AG04450 (cell line): ENCODE measurements at regions not wholly inside any gene's neighbourhood (a gene's known extent, or its start where the extent isn't known, plus 50 kb on each side); places are given as distances from the start of the nearest gene placed in this dataset.

Source experiments
- CTCF ChIA-PET: fragments of 300-600, 350-600 bp; formaldehyde crosslinking; extraction: SDS; loops from one replicate; lab custom pipeline; 2022; ENCODE audit warnings: antibody characterized with exemption, inconsistent platforms; lab: Charles Lee
- POLR2A ChIA-PET: fragments of 350-600 bp; formaldehyde crosslinking; extraction: SDS; loops from one replicate; lab custom pipeline; 2021; ENCODE audit warnings: antibody characterized with exemption, inconsistent platforms; lab: Yijun Ruan, JAX
- DNase-seq: peaks from one replicate; pipeline ENCODE4 v3.0.0-alpha.2; 2011; ENCODE audit warnings: low read depth, low spot score
- H3K27ac ChIP-seq: one replicate; pipeline ENCODE4 v1.5.1; 2012; ENCODE audit warnings: low read depth, low read length, control low read depth
- H3K27me3 ChIP-seq: one replicate; pipeline ENCODE4 v1.6.0; 2012; ENCODE audit warnings: low read length; ENCODE audit not compliant: control insufficient read depth, insufficient read depth
- H3K4me3 ChIP-seq: 2 replicates; pipeline ENCODE4 v1.5.1; 2011; ENCODE audit warnings: mild to moderate bottlenecking, low read depth, low read length, control low read depth
- H3K9me3 ChIP-seq: 2 replicates; pipeline ENCODE4 v1.5.1; 2012; ENCODE audit warnings: low read length; ENCODE audit not compliant: control insufficient read depth, insufficient read depth
- TF ChIP-seq, protein P1 (sequence below): IDR thresholded peaks from 2 replicates; pipeline ENCODE4 v1.5.1; 2011; ENCODE audit warnings: low read depth, low read length, control low read depth, inconsistent platforms

GRCh38 chr4:147360301-147360700 is 120.6 kb upstream of the EDNRA start:
- DNase-seq: peak; percentile 65
- Histone ChIP-seq H3K4me3 (no peak overlapping the region), H3K27me3 (no peaks in the 10 kb centered on the region), H3K27ac (peak overlapping the region; percentile 74), H3K9me3 (no peaks in the 10 kb centered on the region)
- ChIA-PET CTCF (interaction anchor here (1.1 to 2.0 kb wide), 3 partner anchors 12 to 249 kb away, joined by 4 to 17 read pairs (median 7); no protein-coding TSS in a partner anchor), POLR2A (interaction anchor here (1.0 kb wide), 1 partner anchor 120 kb away, joined by 3 read pairs; the partner anchor contains the start of gene EDNRA)
- TF ChIP-seq, protein P1, sequence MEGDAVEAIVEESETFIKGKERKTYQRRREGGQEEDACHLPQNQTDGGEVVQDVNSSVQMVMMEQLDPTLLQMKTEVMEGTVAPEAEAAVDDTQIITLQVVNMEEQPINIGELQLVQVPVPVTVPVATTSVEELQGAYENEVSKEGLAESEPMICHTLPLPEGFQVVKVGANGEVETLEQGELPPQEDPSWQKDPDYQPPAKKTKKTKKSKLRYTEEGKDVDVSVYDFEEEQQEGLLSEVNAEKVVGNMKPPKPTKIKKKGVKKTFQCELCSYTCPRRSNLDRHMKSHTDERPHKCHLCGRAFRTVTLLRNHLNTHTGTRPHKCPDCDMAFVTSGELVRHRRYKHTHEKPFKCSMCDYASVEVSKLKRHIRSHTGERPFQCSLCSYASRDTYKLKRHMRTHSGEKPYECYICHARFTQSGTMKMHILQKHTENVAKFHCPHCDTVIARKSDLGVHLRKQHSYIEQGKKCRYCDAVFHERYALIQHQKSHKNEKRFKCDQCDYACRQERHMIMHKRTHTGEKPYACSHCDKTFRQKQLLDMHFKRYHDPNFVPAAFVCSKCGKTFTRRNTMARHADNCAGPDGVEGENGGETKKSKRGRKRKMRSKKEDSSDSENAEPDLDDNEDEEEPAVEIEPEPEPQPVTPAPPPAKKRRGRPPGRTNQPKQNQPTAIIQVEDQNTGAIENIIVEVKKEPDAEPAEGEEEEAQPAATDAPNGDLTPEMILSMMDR: no peak

DNA sequence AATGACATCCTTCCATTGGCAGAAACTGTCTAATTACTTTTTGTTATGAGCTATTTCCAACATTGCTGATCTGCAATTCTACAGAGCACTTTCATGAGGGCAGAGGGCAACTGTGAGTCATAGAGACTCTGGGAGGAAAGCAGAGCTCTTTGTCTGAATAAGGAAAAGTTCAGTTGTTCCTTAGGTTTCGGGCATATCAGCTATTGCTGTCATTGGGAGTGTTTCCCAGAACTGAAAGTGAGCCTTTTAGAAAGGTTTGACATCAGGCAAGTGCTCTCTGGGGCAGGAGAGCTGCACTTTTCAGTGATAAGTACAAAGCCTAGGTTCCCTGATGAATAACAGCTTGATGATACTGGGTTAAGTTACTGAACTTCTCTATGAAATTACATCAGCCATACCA is 119.2 kb upstream of the EDNRA start:
- no peaks in the 10 kb centered on the region for H3K27me3 ChIP-seq
- H3K9me3 ChIP-seq: no peaks in the 10 kb centered on the region
- DNase-seq: peak; percentile 64
- TF ChIP-seq, protein P1: no peak
- no peak overlapping the region for H3K4me3 ChIP-seq
- peak overlapping the region; percentile 93 for H3K27ac ChIP-seq
- ChIA-PET CTCF (interaction anchor here (1.1 to 2.0 kb wide), 4 partner anchors 157 to 505 kb away, joined by 3 to 17 read pairs (median 6); no protein-coding TSS in a partner anchor), POLR2A (interaction anchor here (0.6 to 0.9 kb wide), 2 partner anchors 9 to 119 kb away, joined by 3 to 5 read pairs; partner anchors contain the start of gene EDNRA)

- ChIA-PET POLR2A (no interaction called here), CTCF (no interaction called here)
- DNase-seq: no peak
- TF ChIP-seq, protein P1: no peak
- Histone ChIP-seq H3K9me3 (no peaks in the 10 kb centered on the region), H3K27ac (no peak overlapping the region), H3K4me3 (no peak overlapping the region), H3K27me3 (no peaks in the 10 kb centered on the region)
Measured at GRCh38 chr4:147362938-147363337, 118.0 kb upstream of the EDNRA start.

DNA sequence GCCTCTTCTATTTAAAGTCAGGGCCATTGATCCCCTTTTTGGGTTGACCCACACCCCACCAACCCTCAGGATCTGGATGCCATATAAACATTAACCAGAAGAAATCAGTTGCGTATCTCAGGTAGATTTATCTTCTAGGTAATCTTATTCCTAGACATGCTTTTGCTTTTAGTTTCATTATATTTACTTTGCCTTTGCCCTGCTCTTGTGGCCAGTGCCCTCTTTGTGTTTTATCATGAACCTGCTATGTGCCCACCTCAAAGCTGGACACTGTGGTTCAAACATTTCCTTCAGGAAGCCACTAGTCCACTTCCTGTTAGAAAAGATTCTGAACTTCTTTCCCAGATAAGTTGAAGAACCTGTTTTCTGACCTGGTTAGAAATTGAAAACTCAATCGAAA is 117.4 kb upstream of the EDNRA start:
- Histone ChIP-seq H3K27ac (no peak overlapping the region), H3K4me3 (no peak overlapping the region), H3K9me3 (no peaks in the 10 kb centered on the region), H3K27me3 (no peaks in the 10 kb centered on the region)
- TF ChIP-seq, protein P1: no peak
- CTCF ChIA-PET: no interaction called here
- POLR2A ChIA-PET: no interaction called here
- no peak for DNase-seq

DNA sequence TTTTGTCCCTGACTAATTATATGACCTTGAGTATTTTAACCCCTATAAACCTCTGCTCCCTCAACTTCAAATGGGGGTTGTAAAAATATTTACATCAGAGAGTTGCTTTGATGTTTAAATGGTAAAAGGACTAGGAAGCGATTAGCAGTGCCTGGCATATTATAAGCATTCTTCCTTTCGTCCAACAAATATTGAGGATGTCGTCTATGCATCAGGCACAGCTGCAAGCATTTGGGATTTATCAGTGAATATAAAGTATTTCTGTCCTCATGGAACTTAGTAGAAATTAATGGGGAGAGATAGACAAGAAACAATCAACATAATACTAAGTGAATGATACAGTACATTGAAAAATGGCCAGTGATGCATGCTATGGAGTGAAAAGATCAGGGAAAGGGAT is 115.5 kb upstream of the EDNRA start:
- H3K9me3 ChIP-seq: no peaks in the 10 kb centered on the region
- DNase-seq: no peak
- ChIA-PET POLR2A (interaction anchor here (0.6 kb wide), 1 partner anchor 221 kb away, joined by 3 read pairs; no protein-coding TSS in a partner anchor), CTCF (interaction anchor here (0.5 kb wide), 1 partner anchor 104 kb away, joined by 5 read pairs; no protein-coding TSS in a partner anchor)
- no peak overlapping the region for H3K4me3 ChIP-seq
- TF ChIP-seq, protein P1: no peak
- no peak overlapping the region for H3K27ac ChIP-seq
- H3K27me3 ChIP-seq: no peaks in the 10 kb centered on the region
